ENCODE measurements at regions not wholly inside any gene's neighbourhood (a gene's known extent, or its start where the extent isn't known, plus 50 kb on each side); places are given as distances from the start of the nearest gene placed in this dataset.

DNA sequence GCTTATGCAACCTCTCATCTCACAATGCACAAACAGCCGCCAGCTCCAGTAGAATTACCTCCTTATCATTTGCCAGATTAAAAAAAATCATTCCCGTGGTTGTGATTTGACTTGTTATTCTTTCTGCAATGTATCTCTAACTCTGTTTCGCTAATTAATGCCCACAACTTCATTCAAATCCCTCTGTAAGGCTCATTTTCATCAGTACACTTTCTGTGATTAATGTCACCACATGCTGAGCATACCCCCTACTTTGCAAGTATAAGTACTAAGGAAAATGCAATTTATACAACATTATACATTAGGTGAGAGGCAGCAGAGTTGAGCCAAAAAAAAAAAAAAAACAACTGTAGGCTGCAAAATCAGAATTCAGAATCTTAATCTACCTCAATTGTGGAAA, 166.0 kb downstream of the FSCB start (continued):
- no peak for TF ChIP-seq BCL6B (tag by site-specific recombination; IDR thresholded peaks at IDR 0.05)
- no peak for TF ChIP-seq ZNF280C (tag by site-specific recombination; IDR thresholded peaks at IDR 0.05)
- TF ChIP-seq ZNF791 (tag by site-specific recombination; IDR thresholded peaks at IDR 0.05): no peak
- no peak for TF ChIP-seq OVOL3 (tag by site-specific recombination; IDR thresholded peaks at IDR 0.05)

DNA sequence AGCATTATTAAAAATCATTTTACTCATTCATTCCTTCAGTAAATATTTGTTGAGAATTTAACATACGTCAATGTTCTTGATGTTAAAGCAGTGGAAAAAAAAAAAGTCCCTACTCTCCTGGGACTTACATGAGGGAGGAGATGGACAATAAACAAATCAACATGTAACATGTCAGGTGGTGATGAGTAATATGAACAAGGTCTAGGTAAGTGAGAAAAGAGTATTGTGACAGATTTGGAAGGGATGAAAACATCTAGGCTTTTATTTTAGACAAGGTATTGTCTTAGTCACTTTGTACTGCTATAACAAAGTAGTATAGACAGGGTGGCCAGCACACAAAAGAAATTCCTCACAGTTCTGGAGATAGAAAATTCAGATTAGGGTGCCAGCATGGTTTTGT, 167.2 kb downstream of the FSCB start:
- H3K9me3 ChIP-seq (ENCODE audit: control insufficient read depth, insufficient read depth, low read depth, low read length): no peaks in the 10 kb centered on the region
- ChIA-PET POLR2A (no interaction called here), CTCF (no interaction called here)
- no peaks in the 10 kb centered on the region for H3K4me1 ChIP-seq (ENCODE audit: control insufficient read depth, insufficient read depth, low read length)
- H3K36me3 ChIP-seq (ENCODE audit: control insufficient read depth in 2 of 2, insufficient read depth in 1 of 2, low read length in 2 of 2): no peaks in the 10 kb centered on the region
- no peak overlapping the region for H3K27ac ChIP-seq (ENCODE audit: extremely low read depth, low read depth, low read length)
- TF ChIP-seq, protein P1, sequence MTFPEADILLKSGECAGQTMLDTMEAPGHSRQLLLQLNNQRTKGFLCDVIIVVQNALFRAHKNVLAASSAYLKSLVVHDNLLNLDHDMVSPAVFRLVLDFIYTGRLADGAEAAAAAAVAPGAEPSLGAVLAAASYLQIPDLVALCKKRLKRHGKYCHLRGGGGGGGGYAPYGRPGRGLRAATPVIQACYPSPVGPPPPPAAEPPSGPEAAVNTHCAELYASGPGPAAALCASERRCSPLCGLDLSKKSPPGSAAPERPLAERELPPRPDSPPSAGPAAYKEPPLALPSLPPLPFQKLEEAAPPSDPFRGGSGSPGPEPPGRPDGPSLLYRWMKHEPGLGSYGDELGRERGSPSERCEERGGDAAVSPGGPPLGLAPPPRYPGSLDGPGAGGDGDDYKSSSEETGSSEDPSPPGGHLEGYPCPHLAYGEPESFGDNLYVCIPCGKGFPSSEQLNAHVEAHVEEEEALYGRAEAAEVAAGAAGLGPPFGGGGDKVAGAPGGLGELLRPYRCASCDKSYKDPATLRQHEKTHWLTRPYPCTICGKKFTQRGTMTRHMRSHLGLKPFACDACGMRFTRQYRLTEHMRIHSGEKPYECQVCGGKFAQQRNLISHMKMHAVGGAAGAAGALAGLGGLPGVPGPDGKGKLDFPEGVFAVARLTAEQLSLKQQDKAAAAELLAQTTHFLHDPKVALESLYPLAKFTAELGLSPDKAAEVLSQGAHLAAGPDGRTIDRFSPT (tag by site-specific recombination; IDR thresholded peaks at IDR 0.05): no peak
- TF ChIP-seq, protein P2, sequence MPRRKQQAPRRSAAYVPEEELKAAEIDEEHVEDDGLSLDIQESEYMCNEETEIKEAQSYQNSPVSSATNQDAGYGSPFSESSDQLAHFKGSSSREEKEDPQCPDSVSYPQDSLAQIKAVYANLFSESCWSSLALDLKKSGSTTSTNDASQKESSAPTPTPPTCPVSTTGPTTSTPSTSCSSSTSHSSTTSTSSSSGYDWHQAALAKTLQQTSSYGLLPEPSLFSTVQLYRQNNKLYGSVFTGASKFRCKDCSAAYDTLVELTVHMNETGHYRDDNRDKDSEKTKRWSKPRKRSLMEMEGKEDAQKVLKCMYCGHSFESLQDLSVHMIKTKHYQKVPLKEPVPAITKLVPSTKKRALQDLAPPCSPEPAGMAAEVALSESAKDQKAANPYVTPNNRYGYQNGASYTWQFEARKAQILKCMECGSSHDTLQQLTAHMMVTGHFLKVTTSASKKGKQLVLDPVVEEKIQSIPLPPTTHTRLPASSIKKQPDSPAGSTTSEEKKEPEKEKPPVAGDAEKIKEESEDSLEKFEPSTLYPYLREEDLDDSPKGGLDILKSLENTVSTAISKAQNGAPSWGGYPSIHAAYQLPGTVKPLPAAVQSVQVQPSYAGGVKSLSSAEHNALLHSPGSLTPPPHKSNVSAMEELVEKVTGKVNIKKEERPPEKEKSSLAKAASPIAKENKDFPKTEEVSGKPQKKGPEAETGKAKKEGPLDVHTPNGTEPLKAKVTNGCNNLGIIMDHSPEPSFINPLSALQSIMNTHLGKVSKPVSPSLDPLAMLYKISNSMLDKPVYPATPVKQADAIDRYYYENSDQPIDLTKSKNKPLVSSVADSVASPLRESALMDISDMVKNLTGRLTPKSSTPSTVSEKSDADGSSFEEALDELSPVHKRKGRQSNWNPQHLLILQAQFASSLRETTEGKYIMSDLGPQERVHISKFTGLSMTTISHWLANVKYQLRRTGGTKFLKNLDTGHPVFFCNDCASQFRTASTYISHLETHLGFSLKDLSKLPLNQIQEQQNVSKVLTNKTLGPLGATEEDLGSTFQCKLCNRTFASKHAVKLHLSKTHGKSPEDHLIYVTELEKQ (tag by site-specific recombination; IDR thresholded peaks at IDR 0.05; ENCODE audit: borderline replicate concordance): no peak
- TF ChIP-seq ZNF76 (tag by site-specific recombination; IDR thresholded peaks at IDR 0.05; ENCODE audit: borderline replicate concordance, low read depth) (no peak), ZNF37A (tag by site-specific recombination; IDR thresholded peaks at IDR 0.05) (no peak), ZNF626 (tag by site-specific recombination; IDR thresholded peaks at IDR 0.05) (no peak), ZNF335 (tag by site-specific recombination; conservative IDR thresholded peaks at IDR 0.05) (no peak), ZNF768 (tag by site-specific recombination; IDR thresholded peaks at IDR 0.05) (no peak), ZBTB1 (tag by site-specific recombination; IDR thresholded peaks at IDR 0.05) (no peak), ZNF596 (tag by site-specific recombination; IDR thresholded peaks at IDR 0.05) (no peak), ZNF530 (tag by site-specific recombination; IDR thresholded peaks at IDR 0.05; ENCODE audit: low read depth) (no peak)
- no peak overlapping the region for H3K4me3 ChIP-seq (ENCODE audit: low read depth, low read length)

GRCh38 chr14:44339231-44339630, 167.9 kb downstream of the FSCB start:
- H3K4me1 ChIP-seq (ENCODE audit: control insufficient read depth, insufficient read depth, low read length): no peaks in the 10 kb centered on the region
- H3K4me3 ChIP-seq (ENCODE audit: low read depth, low read length): no peak overlapping the region
- ChIA-PET CTCF (no interaction called here), POLR2A (no interaction called here)
- H3K27ac ChIP-seq (ENCODE audit: extremely low read depth, low read depth, low read length): no peak overlapping the region
- H3K9me3 ChIP-seq (ENCODE audit: control insufficient read depth, insufficient read depth, low read depth, low read length): no peaks in the 10 kb centered on the region
- H3K36me3 ChIP-seq (ENCODE audit: control insufficient read depth in 2 of 2, insufficient read depth in 1 of 2, low read length in 2 of 2): no peaks in the 10 kb centered on the region
- TF ChIP-seq ZNF488 (tag by site-specific recombination; IDR thresholded peaks at IDR 0.05): no peak
- TF ChIP-seq ZNF19 (tag by site-specific recombination; IDR thresholded peaks at IDR 0.05; ENCODE audit: low read depth): no peak
- TF ChIP-seq ZNF521 (tag by site-specific recombination; IDR thresholded peaks at IDR 0.05): no peak
- TF ChIP-seq, protein P3, sequence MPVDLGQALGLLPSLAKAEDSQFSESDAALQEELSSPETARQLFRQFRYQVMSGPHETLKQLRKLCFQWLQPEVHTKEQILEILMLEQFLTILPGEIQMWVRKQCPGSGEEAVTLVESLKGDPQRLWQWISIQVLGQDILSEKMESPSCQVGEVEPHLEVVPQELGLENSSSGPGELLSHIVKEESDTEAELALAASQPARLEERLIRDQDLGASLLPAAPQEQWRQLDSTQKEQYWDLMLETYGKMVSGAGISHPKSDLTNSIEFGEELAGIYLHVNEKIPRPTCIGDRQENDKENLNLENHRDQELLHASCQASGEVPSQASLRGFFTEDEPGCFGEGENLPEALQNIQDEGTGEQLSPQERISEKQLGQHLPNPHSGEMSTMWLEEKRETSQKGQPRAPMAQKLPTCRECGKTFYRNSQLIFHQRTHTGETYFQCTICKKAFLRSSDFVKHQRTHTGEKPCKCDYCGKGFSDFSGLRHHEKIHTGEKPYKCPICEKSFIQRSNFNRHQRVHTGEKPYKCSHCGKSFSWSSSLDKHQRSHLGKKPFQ (tag by site-specific recombination; IDR thresholded peaks at IDR 0.05): no peak
- no peak for TF ChIP-seq BCL6B (tag by site-specific recombination; IDR thresholded peaks at IDR 0.05)
- no peak for TF ChIP-seq GLIS2 (tag by site-specific recombination; IDR thresholded peaks at IDR 0.05)
- TF ChIP-seq ZBTB48 (tag by site-specific recombination; IDR thresholded peaks at IDR 0.05): no peak
- no peak for TF ChIP-seq ZNF426 (tag by site-specific recombination; IDR thresholded peaks at IDR 0.05)

Measured in HEK293 (cell line).